Hindlimb muscle (tissue), 1 donor: ENCODE measurements at regions not wholly inside any gene's neighbourhood (a gene's known extent, or its start where the extent isn't known, plus 50 kb on each side); places are given as distances from the start of the nearest gene placed in this dataset.
"Not testable (repeated sequence)": the region's sequence is repeated elsewhere in the genome, so short reads cannot be mapped to it uniquely, and the experiment has no call there.

Source experiments
- DNase-seq: peaks from one replicate; pipeline ENCODE4 v3.0.0-alpha.2; 2013

DNA sequence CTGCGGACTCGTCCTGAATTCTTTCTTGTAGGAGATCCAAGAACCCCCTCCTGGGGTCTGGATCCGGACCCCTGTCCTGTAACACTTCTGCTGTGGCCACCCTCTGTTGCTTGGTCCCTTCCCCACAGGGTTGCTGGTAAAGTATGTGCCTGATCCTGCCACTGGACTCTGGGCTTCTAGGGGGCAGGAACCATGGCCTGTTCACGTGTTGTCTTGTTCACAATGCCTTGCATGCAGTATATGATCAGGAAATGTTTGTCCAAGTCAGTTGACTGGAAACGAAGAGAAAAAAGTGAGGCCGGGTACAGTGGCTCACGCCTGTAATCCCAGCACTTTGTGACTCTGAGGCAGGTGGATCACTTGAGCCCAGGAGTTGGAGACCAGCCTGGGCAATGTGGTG lies 139.3 kb upstream of the ALDH1B1 start:
- no peak for DNase-seq

DNA sequence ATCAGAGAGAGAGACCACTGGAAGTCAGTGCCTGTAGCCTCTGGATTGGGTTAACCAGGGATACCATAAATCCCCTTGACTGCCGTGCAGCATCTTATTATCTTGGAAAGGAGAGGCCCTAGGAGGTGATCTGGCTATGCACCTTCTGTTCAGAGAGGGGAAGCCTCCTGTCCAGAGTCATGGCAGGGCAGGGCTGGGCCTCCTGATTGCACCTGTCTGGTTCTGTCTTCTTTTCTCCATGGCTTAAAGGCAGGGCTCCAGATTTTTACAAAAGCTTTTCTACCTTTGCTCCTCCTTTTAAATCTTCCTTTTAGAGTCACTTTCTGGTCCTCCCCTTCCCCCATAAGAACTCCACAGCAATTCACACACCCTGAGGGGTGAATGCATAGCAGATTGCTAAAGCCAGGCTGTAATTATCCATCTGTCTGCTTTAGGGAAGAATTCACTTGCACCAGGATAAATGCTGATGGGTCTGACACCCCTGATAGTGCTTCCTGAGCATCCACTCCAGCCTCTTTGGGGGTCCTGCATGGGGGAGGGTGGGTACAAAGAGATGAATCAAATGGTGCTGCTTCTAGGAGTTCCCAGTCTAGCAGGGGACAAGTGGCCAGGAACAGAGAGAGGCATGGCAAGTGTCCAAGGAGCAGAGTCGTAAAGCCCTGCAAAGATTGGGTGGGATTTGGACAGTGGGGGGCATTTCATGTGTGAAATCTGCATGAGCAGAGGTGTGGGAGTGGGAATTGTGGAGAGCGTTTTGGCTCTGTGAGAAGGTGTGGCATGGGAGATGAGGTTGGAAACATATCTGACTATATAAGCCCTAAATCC lies 141.3 kb upstream of the ALDH1B1 start:
- no peak for DNase-seq

DNA sequence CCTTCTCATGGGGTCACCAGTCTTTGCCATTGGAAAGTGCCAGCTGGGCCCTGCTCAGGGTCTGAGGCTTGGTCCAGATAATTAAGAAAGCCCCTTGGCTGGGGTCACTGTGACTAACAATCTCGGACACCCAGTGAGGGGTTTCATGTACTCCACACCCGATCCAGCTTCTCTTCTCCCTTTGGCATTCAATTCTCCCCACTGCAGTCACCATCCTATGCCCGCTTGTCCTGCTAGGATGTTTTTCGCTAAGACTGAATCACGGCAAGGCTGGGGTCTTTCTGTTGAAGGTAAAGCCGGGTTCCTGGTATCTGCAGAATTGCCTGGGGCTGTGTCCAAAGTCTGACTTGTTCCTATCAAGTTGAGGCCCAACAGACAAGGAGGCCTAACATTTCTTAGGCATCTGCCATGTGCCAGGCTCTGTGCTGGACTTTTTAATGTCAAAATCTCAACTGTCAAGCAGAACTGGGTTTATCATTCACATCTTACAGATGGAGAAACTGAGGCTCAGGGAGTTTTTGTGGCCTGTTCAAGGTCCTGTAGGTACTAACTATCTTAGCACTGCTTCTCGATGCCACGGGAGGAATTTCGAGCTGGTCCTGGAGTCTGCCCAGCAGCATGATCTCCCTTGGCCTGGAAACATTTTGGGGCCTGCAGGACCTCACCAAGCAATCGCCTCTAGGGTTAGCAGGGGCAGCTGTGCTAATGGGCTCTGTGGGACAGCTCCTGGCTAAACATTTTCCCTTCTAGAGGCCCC lies 142.0 kb upstream of the ALDH1B1 start:
- DNase-seq = no peak

DNA sequence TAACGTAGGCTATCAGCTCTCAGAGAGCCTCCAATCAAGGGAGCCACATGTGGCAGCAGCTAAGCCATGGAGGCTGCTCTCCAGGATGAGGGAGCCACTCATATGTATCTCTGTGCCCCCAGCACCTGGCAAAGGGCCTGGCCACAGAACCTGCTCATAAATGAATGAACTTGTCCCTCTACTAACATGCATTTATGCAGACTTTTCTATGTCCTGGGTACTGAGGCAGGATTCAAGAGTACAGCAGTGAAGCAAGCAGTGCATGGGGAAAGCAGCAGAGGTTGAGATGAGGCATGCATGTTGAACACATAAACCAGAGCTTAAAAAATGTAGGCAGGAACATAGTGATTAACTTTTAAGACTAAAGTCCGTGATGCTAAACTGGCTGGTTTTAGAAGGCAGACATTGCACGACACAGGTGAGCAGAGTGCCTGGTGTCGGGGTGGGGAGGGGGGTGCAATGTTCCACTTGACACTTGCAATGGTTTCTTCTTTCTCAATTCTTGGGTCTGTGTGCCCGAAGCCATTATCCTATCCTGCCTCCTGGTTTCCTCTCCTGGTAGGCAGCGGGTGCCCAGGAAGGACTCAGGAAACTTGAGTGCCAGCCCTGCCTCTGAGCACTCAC lies 142.8 kb upstream of the ALDH1B1 start:
- DNase-seq = no peak

DNA sequence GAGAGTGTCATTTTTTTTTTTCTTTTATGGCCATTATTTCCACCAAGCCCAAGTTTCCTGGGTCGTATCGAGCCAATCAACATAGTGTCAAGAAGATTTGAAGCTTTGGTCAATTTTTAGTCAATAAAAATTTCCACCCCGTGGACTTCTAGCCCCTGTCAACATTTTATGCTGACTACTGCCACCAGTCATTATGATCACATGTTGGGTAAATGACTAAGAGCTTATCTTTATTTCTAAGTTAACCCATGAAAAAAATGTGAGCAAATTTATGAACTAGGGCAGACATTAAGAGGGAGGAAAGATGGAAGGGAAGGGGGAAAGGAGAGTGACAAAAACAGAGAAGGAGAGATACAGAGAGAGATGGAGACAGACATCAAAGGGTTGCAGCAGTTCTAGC lies 143.5 kb upstream of the ALDH1B1 start:
- no peak for DNase-seq

DNA sequence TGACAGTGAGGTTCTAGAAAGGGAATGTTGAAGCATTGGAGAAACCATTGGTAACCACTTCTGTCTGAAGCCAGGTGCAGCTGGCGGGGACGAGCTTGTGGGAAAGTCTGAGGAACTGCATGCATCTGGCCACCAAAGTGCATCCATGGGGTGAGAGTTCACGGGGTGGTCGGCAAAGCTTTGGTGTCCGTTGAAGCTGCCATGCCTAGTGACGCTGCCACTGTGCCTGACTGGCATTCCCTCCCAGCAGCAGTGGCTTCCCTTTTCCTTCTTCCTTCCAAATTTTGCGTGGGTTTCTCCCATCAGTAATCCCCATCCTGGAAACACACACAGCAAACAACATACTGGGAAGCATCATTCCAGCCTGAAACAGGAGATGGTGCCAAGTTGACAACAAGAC lies 145.7 kb upstream of the ALDH1B1 start:
- no peak for DNase-seq

DNA sequence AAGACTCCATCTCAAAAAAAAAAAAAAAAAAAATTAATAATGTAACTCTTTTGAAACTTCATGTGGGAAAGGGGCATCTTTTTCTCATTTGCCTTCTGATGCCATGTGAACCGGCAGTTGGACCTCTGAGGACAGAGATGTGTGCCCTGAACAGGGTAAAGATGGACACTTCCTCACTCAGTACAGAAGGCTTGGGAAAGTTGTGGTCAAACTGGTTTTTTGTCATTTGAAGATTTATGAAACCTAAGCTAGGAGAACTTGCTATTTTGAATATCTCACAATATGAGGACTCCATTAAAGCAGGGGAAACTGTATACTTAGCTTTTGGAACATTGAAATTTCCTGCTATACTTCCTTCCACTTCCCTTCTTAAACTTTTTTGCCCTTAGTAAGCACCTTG lies 147.5 kb upstream of the ALDH1B1 start:
- no peak for DNase-seq

DNA sequence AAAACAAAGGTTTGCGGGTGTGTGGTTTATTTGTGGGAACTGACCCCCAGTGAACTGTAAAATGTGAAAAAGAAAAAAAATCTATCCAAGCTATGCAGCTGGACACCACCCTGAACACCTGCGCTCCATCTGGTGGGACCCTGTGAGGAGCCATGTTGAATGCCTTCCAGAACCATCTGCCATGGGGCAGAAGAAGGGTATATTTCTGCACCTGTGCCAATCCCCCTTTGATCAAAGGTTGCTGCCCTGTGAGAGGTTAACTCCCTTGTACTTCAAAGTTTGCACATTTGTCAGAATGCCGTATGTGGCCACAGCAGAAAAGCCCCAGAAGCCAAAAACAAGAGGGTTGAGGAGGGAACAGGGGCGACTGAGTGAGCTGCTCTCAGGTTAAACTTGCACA lies 148.5 kb upstream of the ALDH1B1 start:
- no peak for DNase-seq

DNA sequence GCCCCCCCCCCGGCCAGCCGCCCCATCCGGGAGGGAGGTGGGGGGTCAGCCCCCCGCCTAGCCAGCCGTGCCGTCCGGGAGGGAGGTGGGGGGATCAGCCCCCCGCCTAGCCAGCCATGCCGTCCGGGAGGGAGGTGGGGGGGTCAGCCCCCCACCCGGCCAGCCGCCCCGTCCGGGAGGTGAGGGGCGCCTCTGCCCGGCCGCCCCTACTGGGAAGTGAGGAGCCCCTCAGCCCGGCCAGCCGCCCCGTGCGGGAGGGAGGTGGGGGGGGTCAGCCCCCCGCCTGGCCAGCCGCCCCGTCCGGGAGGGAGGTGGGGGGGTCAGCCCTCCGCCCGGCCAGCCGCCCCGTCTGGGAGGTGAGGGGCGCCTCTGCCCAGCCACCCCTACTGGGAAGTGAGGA lies 150.4 kb upstream of the ALDH1B1 start:
- DNase-seq = not testable (repeated sequence)

DNA sequence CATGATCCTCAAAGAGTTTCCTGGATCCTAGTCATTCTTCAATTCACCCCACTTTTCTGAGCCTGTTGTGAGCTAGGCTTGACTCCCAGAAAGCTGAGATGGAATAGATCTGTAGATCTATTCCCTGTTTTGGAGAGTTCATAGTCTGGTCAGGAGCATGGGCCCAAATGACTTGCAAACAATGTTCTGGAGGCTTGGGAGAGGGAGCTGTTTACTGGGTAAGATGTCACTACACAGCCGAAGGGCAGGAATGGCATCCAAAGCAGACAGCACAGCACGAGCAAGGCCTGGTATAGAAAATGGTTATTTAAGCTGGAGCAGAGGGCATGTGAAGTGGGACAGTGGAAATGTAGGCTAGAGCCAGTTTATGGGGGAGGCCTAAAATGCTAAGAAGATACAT lies 152.5 kb upstream of the ALDH1B1 start:
- DNase-seq = no peak

DNA sequence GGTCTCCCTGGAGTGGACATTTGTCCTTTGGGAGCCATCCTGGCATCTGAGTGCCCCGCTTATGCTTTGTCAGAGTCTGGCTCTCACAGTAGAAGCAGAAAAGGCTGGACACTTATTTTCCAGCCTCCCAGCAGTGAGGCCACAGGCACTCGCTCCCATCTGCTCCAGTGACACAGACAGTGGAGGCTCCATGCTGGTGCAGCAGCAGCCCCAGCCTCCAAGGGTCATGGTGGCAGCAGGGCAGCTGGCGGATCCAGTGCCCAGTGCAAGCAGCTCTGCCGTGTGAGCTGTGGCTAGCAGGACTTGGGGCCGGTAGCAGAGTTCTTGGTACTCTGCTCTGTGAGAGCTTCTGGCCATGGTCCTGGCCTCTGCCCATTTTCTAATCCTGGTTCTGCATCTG lies 157.3 kb upstream of the ALDH1B1 start:
- no peak for DNase-seq

DNA sequence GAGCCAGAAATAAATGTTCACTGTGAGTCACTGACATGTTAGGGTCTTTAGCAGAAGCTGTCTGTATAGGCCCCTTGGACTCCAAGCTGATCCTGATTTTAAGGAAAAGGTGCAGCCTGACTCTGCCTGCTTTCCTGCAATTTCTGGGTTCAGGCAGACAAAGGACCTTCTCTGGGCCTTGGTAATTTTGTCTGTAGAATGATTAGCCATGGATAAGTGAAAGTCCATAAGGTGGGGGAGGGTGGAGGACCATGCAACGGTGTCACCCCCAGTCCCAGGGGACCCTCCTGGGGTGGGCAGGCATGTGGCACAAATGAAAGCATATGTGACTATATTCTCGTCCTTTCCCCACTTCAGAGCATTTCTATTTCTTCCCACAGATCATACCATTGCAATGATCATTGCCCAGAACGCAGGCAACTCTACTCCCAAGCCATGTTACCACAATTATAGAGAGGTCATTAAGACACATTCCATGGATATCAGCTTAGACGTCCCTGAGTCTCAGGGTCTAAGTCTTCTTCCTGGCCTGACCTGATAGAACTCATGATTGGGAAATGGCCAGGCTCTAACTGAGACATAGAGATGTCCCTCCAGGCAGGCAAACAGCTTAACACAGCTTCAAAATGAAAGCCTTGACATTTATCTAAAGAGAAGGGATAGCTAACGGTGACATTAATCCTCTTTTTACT lies 157.9 kb upstream of the ALDH1B1 start:
- no peak for DNase-seq

DNA sequence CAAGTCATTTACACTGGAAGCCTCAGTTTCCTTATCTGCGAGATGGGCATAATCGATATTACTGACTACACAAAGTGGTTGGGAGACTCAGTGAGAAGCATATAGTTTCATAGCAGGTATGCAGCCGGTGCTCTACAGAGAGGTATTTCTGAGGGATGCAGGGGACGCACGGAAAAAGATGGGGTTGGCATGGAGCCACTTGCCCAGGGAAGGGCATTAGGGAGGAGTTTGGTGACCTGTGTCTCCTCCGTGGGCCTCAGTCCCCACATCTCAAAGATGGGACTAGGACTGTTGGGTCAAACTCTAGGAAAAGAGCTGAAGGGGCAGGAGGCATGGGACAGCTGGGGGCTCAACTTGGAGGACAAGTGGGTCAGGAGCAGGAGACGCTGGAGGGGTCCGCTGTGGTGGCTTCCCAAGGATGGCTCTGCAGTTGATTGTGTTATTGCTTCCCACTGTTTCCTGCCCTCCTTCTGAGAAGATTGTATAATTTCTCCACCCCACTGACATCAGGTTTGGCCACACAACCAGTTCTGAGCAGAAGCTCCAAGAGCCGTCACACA lies 158.6 kb upstream of the ALDH1B1 start:
- no peak for DNase-seq

DNA sequence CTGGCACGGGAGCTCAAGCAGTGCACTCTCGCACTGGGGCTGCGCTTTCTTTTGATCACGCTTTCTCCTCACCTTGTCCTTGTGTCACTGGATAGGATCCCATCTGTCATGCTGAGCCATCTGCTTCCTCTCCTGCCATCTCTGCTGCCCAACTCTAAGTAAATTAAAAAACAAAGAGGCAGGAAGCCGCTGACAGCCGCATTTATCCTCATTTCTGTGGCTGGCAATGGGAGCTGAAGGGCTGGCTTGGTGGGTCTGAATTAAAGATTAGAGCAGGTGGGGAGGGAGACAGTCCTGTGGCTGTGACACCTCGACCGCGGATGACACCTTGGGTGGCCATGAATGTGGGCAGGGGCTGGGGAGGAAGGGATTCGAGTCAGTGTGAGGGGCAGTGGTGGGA lies 159.2 kb upstream of the ALDH1B1 start:
- no peak for DNase-seq

DNA sequence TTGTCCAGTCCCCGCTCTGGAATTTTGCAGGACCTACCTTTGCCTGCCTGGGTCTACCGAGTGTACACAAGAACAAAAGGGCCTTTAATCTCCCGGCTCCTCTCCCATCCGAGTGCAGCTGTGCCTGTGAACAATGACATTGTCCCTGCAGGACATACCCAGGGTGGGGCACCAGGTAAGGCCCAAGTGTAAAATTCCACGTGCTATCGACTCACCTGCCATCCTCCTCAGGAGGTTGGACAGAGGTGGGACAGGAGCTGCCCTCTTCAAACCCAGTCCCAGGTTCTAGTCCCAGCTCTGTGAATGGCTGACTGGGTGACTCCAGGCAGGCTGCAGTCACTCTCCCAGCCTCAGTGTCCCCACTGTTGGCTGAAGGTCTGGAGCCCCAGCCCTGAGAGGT lies 159.6 kb upstream of the ALDH1B1 start:
- no peak for DNase-seq

DNA sequence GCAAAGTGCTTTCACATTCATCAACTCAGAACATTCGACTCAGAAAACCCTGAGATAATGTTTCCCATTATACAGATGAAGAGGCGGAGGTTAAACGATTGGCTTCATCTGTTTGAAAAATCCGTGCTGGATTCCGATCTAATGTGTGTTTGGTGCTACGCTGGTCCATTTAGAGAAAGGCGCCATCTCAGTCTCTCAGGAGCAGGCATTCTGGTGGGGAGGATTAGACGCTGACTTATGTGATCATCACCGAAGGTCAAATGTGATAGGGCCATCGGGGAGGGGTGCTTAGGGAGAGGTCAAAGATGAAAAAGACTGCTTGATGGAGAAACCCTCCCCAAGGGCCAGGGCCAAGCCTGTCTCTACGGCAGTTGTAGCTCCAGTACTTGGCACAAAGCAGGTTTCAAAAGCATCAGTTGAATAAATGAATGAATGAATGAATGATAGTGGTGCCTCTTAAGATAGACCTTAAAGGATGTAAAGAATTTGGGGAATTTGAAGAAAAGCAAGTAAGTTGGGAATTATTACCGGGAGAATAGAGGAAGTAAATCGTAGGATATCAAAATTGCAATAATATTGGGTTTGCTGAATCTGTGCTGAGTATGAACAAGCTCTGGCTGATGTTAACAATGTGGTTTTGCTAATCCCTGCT lies 160.6 kb upstream of the SHB start:
- DNase-seq = no peak

DNA sequence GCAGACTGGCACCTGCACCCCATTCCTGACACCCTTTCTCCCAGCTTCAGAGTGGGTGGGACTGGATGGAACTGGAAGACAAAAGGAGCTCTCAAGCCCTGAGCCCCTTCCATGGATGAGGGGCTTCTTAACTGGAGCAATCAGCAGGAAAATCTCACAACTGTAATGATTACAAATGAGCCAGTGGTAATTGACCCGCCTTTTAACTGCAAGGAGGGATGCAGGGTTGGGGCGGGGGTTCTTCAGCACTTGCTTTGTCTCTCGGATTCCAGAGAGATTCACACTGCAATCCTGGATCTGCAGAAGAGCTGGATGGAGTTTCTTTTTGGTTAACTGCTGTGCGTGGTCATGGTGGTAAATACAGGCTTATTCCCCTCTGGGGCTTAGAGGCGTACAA lies 160.1 kb upstream of the SHB start:
- no peak for DNase-seq

DNA sequence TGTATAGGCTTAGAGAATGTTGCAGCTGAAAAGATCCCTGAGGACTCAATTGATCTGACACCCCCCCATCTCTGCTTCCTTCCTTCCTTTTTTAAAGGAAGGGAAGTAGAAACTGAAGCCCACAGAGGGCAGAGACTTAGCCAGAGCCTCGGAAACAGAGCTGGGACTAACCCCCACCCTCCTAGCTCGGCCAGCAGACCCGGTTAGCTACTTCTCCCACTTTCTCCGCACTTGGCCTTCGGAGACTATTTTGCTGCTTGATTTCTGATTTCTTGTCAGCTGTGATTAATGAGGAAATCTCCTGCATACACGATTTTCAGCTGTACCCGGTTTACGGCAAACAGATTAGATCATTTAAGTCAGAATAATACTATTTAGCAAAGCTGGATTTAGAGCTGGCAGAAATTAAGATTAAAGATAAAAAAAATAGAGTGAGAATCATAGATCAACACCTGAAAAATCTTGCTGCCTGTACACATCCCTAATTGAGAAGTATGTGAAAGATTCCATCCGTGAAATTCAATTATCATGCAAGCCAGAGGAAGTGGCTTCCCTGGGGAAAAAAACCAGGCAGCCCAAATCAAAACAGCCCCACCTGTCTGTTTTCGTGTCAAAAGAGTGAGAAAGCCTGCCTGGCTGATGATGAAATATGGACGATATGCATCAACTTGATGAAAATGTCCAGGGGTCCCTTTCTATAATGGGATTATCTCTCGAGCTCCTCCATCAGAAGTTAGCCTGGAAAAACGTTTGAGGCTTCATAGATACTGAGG lies 159.5 kb upstream of the SHB start:
- no peak for DNase-seq

DNA sequence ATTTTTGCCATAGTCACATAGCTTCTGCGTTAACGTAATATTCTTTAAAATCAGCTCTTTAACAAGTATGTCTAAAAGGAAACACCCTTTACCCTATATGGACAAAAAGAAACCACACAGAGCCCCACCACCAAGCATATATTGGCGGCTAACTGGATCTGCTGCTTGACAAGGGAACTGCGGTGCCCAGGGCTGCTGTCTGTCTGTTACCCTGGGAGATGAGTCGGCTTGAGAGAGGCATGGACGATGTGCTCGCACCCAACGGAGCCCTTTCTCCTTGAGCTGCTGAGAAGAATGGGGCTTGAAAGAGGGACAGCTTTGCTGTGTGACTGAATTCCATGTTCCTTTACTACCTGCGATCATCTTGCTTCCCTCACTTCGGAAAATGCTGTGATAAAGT lies 158.6 kb upstream of the SHB start:
- no peak for DNase-seq

DNA sequence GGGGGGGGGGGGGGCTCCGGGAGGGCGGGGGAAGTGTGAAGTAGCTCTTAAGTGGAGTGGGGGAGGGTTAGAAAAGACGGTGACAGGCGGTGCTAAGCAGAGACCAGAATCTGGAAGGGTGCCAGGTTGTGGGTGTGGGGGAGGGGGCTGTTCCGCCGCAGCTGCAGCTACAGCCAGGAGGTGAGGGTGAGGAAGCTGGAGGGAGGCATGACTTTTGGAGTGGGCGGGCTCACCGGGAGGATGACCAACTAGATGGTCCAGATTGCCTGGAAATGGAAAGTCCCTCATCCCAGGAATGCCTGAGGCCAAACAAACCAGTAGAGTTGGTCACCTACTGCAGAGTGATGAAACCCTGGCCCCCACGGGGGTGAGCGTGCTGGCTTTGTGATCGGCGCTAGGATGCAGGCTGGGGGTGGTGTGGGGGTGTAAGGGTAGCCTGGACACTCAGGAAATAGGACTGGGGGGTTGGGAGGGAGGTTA lies 158.1 kb upstream of the SHB start:
- DNase-seq = peak; percentile 30

DNA sequence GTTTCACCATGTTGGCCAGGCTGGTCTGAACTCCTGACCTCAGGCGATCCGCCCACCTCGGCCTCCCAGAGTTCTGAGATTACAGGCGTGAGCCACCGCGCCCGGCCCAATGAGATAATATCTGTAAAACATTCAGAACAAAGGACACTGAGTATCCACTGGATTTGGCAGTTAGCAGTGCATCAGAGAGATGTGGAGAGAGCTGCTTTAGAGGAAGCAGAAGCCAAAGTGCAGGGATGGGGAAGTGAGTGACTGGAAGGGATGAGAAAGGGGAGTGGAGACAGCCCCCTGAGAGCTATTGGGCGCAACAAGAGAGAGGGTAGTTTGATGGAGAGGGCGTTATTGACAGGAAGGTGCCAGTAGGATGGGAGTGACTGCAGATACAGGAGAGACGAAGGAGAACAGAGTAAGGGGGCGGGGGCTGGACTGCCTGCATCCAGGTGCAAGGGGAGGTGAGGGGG lies 157.5 kb upstream of the SHB start:
- DNase-seq = no peak
